ENCODE measurements at regions not wholly inside any gene's neighbourhood (a gene's known extent, or its start where the extent isn't known, plus 50 kb on each side); places are given as distances from the start of the nearest gene placed in this dataset.
A peak's percentile ranks its signal among the peaks of the same experiment; 100 is the strongest.

GRCh38 chr21:34192646-34193285 is 119.4 kb downstream of the MRPS6 start:
- ATAC-seq (no peak), DNase-seq (no peak)
- intact Hi-C loops (cut with micrococcal nuclease), result no loop called here

GRCh38 chr21:34195335-34195734 is 122.0 kb downstream of the MRPS6 start:
- DNase-seq, result no peak
- intact Hi-C loops (cut with micrococcal nuclease), result no loop called here
- ATAC-seq, result no peak

GRCh38 chr21:34196996-34197395 is 123.6 kb downstream of the MRPS6 start:
- intact Hi-C loops (cut with micrococcal nuclease), result no loop called here
- ATAC-seq (no peak), DNase-seq (no peak)

- intact Hi-C loops (cut with micrococcal nuclease), result no loop called here
- DNase-seq (no peak), ATAC-seq (no peak)
These were observed 124.2 kb downstream of the MRPS6 start for GRCh38 chr21:34197561-34197960.

GRCh38 chr21:34198231-34199120 is 125.1 kb downstream of the MRPS6 start:
- intact Hi-C loops (cut with micrococcal nuclease), result no loop called here
- no peak for ATAC-seq

GRCh38 chr21:34199121-34199910 is 125.9 kb downstream of the MRPS6 start:
- peak; percentile 42 for ATAC-seq
- DNase-seq, result peak; percentile 41
- intact Hi-C loops (cut with micrococcal nuclease), result no loop called here

More at GRCh38 chr21:34198231-34199120, 125.1 kb downstream of the MRPS6 start:
- DNase-seq, result no peak

- no peak for DNase-seq
- intact Hi-C loops (cut with micrococcal nuclease), result loop anchor here (5.0 to 10.0 kb wide), 2 partner anchors 147 to 276 kb away; no protein-coding TSS in a partner anchor
- peak; percentile 5 for ATAC-seq
These were observed 127.0 kb downstream of the MRPS6 start for GRCh38 chr21:34200288-34200905.

GRCh38 chr21:34201001-34201400 is 127.6 kb downstream of the MRPS6 start:
- intact Hi-C loops (cut with micrococcal nuclease), result loop anchor here (5.0 to 10.0 kb wide), 2 partner anchors 146 to 276 kb away; no protein-coding TSS in a partner anchor
- DNase-seq (no peak), ATAC-seq (no peak)

- intact Hi-C loops (cut with micrococcal nuclease), result loop anchor here (5.0 to 10.0 kb wide), 2 partner anchors 146 to 277 kb away; no protein-coding TSS in a partner anchor
- DNase-seq (no peak), ATAC-seq (no peak)
These were observed 128.1 kb downstream of the MRPS6 start for GRCh38 chr21:34201481-34201858.

GRCh38 chr21:34202553-34203372 is 129.4 kb downstream of the MRPS6 start:
- ATAC-seq, result no peak
- intact Hi-C loops (cut with micrococcal nuclease), result loop anchor here (5.0 to 10.0 kb wide), 2 partner anchors 145 to 278 kb away; no protein-coding TSS in a partner anchor
- DNase-seq, result peak; percentile 41

GRCh38 chr21:34203851-34204420 is 130.6 kb downstream of the MRPS6 start:
- ATAC-seq (peak; percentile 21), DNase-seq (peak; percentile 43)
- intact Hi-C loops (cut with micrococcal nuclease), result loop anchor here (5.0 to 10.0 kb wide), 2 partner anchors 143 to 279 kb away; no protein-coding TSS in a partner anchor

- intact Hi-C loops (cut with micrococcal nuclease), result loop anchor here (5.0 to 10.0 kb wide), 2 partner anchors 143 to 280 kb away; no protein-coding TSS in a partner anchor
- peak; percentile 4 for ATAC-seq
- DNase-seq, result peak; percentile 35
These were observed 131.4 kb downstream of the MRPS6 start for GRCh38 chr21:34204481-34205439.

- intact Hi-C loops (cut with micrococcal nuclease), result loop anchor here (10.0 kb wide), 1 partner anchor 281 kb away; no protein-coding TSS in a partner anchor
- DNase-seq (no peak), ATAC-seq (no peak)
These were observed 132.6 kb downstream of the MRPS6 start for GRCh38 chr21:34205811-34206571.

- DNase-seq, result no peak
- ATAC-seq, result no peak
- intact Hi-C loops (cut with micrococcal nuclease), result no loop called here
These were observed 140.6 kb downstream of the MRPS6 start for GRCh38 chr21:34213959-34214358.

- ATAC-seq (peak; percentile 21), DNase-seq (no peak)
- intact Hi-C loops (cut with micrococcal nuclease), result no loop called here
These were observed 142.1 kb downstream of the MRPS6 start for GRCh38 chr21:34215501-34215900.

Measured in left ventricle myocardium superior (tissue), 1 donor.